Fibroblast of mammary gland (primary cell): ENCODE measurements at regions not wholly inside any gene's neighbourhood (a gene's known extent, or its start where the extent isn't known, plus 50 kb on each side); places are given as distances from the start of the nearest gene placed in this dataset.

Experiments
- DNase-seq: peaks from one replicate; pipeline ENCODE4 v3.0.0-alpha.2; 2010; ENCODE audit warnings: low read depth
- H3K4me3 ChIP-seq: 2 replicates; pipeline ENCODE4 v1.5.1; 2011; ENCODE audit warnings: low read depth, mild to moderate bottlenecking, low read length, moderate library complexity; ENCODE audit not compliant: control insufficient read depth
- CTCF ChIP-seq: conservative IDR thresholded peaks from 2 replicates; pipeline ENCODE4 v1.5.1; 2011; ENCODE audit warnings: low read depth, low read length, inconsistent platforms; ENCODE audit not compliant: control insufficient read depth, insufficient read depth

- H3K4me3 ChIP-seq = no peak overlapping the region
- TF ChIP-seq CTCF = no peak
- no peak for DNase-seq
Measured at GRCh38 chr17:31657876-31658275, 201.2 kb downstream of the COPRS start.

GRCh38 chr17:31654936-31655335 lies 204.1 kb downstream of the COPRS start:
- DNase-seq = no peak
- TF ChIP-seq CTCF = no peak

GRCh38 chr17:31653691-31654090 lies 205.4 kb downstream of the COPRS start:
- H3K4me3 ChIP-seq = no peak overlapping the region
- peak; percentile 27 for DNase-seq
- no peak for TF ChIP-seq CTCF

More at GRCh38 chr17:31654936-31655335, 204.1 kb downstream of the COPRS start:
- H3K4me3 ChIP-seq = no peak overlapping the region

- no peak for TF ChIP-seq CTCF
- H3K4me3 ChIP-seq = no peak overlapping the region
- no peak for DNase-seq
Measured at GRCh38 chr17:31650756-31651520, 208.1 kb downstream of the COPRS start.

- H3K4me3 ChIP-seq = no peak overlapping the region
- DNase-seq = no peak
- no peak for TF ChIP-seq CTCF
Measured at GRCh38 chr17:31649302-31649701, 209.7 kb downstream of the COPRS start.

- no peak overlapping the region for H3K4me3 ChIP-seq
- TF ChIP-seq CTCF = no peak
- DNase-seq = no peak
Measured at GRCh38 chr17:31647661-31648060, 211.4 kb downstream of the COPRS start.
